Non-pigmented ciliary epithelial cell (primary cell): ENCODE measurements at regions not wholly inside any gene's neighbourhood (a gene's known extent, or its start where the extent isn't known, plus 50 kb on each side); places are given as distances from the start of the nearest gene placed in this dataset.

Experiments used
- DNase-seq: peaks from one replicate; pipeline ENCODE4 v3.0.0-alpha.2; 2010; ENCODE audit warnings: low read depth

DNA sequence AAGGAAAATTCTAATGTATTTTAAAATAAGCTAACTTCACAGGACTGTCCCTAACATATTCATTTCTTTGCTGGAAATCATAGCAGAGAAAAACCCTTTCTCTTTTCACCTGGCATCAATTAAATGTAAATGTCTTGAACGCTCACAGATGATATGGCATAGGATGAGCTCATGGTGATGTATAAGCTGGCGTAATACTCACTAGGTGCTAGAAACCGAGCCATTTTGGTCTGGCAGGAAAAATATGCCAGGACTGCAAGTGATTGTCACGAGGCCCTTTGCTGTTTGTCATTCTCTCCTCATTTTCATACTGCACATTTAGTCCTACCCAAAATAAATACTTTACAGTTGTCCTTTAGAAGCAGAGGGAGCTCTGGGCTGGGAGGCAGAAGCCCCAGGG lies 222.7 kb upstream of the LNX1 start:
- no peak for DNase-seq

DNA sequence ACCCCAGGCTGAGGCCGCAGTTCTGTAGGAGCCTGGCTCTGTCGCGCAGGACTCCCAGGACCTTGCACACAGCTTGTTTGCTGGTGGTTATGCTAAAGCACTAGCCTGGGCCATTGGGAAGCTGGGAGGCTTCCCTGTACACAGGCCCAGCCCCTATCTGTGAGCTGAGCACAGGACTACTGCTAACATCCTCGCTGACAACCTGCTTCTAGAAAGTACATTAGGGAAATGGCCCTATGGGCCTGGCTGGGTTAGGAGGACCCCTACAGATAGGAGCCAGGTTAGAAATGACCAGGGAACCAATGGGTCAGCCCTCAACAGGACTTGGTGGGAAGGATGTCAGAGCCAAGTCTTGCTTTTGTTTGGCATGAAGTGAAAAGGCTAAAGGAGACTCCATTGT lies 219.4 kb upstream of the LNX1 start:
- DNase-seq, result no peak

DNA sequence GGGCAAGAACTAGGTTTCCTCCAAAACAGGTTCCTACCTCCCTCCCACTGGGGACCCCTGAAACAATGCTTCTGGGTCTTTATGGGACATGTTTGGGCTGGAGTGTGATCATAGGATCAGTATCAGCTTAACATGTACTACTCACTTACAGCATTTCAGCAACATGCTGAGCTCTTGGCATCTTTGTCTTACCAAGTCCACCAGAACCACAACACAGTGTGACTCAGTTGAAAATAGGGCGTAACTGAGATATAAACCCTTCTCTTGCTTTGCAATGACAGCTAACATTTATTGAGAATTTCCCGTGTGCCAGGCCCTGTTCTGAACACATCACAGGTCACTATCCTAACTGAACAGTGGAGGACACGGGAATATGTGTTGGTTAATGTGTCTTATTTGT lies 218.5 kb upstream of the LNX1 start:
- DNase-seq, result no peak

DNA sequence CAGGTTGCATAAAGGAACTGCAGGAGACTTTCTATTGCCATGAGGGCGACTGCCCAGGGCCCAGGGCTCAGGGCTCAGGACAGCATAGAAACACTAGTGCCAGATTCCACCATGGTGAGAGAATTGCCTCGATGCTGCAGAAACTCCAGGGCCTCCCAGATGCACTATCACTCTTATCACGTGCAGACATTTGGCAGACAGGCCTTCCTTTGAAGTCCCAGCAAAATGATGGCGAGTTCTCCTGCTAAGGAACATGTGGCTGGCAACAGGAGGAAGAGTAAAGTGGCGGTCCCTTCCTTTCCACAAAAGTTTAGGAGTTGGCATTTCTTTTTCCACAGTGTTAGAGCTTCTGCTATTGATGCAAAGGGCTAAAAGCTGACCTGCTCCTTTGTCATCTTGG lies 214.0 kb upstream of the LNX1 start:
- DNase-seq, result no peak

DNA sequence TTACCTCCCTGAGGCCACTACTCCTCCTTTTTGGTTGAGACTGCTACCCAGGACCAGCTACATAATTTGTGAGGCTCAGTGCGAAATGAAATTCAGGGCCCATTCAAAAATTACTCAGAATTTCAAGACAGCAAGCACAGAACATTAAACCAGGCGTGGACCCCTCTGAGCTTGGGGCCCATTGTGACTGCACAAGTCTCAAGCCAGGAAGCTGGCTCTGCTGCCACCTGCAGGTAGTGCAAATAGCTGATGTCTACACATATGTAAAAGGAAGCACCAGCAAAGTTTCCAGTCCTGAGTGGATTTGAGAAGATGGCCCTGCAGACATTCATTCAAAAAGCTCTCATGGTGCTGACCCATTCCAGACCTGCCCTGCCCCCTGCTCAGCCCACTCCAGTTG lies 213.4 kb upstream of the LNX1 start:
- no peak for DNase-seq

DNA sequence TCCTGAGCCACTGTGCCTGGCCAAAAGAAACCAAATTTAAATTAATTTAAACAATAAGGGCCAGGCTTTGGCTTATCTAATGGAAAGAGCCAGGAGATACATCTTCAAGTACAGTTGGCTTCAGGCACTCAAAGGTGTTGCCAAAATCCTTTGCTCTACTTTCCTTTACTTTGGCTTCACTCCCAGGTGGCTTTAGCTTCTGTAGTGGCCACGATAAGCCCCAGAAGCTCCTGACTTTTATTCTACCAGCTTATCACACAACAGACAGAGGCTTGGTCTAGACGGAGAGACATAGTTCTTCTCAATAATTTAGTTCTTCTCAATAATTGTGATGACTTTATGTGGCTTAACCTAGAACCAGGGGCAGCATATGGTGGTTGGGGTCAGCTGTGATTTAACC lies 211.2 kb upstream of the LNX1 start:
- DNase-seq, result no peak

DNA sequence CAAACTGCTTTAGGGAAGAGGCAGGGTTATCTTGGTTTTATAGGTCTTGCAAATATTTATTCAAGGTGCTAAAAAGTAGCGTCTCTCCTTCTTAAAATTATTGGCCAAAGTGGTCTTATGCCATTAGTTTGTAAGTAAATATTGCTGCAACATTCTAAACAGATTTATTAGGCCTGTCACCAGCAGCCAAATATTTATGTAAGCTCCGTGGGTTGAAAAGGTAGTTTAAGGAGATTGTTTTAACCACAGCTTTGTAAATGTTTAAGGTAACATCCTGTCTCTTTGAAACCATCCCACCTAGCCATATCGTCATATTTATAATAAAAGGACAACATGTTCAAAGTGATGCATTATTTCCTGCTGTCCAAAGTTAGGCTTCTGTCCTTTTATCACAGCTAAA lies 210.1 kb upstream of the LNX1 start:
- DNase-seq, result no peak

DNA sequence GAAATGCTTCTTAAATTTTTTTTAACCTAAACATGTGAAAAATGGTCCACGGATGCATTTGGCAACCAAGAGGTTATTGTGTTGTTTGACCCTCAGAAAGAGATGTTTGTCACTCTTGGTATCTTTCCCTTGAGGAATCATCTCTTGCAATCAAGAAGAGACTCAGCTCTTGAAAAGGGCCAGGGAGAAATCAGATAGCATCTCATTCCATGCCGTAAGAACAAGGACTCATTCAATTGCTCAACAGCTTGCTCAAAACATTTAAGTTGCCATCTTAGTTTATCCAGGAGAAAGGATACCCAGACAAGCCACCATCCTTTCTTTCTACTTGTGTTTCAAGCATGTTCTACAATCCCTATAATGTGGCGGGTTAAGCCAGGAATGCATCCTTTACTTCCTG lies 209.5 kb upstream of the LNX1 start:
- DNase-seq, result no peak

DNA sequence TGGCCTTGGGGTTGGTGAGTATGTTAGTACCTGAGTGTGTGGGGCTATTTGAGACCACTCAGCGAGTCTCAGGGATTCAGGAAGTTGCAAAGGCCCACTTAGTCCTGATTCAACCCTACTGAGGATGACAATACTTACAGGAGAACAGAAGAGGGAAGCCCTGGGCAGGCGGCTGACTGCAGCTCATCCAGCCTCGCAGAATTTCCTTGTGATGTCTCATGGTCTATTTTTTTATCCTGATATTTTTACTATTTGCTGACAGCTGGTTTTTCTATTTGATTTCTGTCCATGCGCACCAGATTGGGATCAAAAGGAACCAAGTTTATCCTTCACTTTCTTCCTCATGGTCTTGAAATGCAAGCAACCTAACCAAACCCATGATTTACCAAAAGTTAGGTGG lies 201.8 kb upstream of the LNX1 start:
- DNase-seq, result no peak

DNA sequence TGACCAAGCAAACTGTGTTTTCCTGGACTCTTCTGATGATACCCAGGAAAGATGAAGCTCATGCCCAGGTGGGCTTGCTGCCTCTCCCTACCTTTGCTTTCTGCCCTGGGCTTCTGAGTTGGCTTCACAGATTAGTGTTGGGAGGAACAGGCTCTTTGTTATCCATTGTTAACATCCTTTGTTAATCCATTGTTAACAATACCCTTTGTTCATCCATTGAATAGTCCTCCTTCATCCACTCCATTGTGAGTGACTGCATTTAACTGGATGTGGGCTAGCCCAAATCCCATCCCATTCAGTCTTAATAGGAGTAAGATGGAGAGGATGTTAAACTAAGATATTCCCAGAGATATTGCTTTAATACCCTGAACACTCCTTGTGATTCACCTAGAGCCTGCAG lies 199.0 kb upstream of the LNX1 start:
- DNase-seq, result no peak

DNA sequence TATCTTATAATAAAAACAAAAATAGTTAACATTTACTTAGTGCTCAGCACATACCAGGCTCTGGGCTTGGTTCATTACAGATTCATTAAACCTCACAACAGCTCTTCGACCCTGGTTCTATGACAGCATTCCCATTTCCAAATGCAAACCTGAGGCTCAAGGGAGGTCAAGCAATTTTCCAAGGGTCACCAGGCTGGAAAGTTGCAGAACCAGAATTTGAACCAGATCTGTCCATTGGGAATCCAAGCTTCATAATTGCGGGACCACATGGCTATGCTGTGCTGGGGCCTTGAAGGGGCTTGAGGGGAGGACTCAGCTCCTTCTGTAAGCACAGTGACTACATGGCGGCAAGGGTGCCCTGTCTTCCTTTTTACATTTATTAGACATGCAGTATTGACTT lies 197.3 kb upstream of the LNX1 start:
- no peak for DNase-seq

DNA sequence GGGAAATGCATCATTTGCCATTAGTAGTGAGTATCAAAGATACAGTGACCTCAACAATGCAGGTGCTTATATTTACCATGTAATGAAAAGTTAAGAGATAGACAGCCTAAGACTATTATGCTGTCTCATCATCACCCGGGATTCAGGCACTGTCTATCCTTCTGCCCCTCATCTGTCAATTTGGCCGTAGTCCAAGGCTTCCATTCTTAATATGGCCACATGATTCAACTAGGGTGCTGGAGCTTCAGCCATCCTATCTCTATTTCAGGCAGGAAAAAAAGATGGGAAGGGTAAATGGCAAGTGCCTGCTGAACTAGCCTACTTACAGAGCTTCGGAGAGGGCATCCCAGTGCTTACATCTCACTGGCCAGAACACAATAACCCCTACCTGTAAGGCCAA lies 196.7 kb upstream of the LNX1 start:
- DNase-seq, result no peak

DNA sequence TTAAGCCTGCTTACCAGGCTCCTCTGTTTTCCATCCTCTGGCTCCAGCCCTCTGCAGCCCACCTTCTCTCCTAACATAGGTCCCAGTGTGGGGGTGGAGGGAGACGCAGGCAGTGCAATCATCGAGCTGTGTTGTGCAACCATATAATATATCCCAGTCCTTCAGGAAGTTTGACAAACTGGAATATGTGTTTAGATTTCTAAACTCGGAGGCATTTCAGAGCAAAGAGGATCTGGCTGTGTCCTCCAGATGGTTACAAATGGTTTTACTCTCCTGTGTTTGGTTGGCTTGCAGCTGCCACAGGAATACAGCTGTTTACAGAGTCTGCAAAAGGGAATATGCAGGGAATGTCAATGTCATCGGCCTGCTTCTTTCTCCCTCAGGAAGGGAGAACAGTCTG lies 195.3 kb upstream of the LNX1 start:
- no peak for DNase-seq

DNA sequence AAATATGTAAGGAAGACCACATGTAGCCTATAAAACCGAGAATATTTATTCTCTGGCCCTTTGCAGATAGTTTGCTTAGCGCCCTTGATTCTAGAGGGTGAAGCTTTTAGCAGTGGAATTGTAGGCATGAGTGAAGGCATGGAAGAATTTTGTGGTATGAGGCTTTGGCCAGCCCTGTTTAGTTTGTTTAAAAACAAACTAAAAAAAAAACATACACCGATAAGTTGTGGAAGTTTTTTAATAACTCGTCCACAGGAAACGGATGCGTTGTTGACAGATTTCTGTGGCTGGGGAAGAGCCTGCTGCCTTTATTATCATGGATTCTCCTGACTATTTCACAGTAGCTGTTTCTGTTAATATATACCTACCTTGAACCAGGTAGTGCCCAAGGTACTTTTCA lies 194.7 kb upstream of the LNX1 start:
- DNase-seq, result no peak

DNA sequence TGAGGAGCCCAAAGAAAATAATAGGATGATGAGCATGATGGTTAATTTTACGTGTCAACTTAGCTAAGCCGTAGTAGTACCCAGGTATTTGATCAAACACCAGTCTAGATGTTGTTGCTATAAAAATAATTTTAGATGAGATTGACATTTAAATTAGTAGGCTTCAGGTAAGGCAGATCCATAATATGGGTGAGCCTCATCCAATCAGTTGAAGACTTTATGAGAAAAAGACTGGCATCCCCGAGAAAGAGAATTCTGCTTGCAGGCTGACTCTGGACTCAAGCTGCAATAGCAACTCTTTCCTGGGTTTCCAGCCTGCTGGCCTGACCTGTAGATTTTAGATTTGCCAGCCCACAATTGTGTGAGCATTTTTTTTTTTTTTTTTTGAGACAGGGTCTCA lies 192.8 kb upstream of the LNX1 start:
- DNase-seq, result no peak

DNA sequence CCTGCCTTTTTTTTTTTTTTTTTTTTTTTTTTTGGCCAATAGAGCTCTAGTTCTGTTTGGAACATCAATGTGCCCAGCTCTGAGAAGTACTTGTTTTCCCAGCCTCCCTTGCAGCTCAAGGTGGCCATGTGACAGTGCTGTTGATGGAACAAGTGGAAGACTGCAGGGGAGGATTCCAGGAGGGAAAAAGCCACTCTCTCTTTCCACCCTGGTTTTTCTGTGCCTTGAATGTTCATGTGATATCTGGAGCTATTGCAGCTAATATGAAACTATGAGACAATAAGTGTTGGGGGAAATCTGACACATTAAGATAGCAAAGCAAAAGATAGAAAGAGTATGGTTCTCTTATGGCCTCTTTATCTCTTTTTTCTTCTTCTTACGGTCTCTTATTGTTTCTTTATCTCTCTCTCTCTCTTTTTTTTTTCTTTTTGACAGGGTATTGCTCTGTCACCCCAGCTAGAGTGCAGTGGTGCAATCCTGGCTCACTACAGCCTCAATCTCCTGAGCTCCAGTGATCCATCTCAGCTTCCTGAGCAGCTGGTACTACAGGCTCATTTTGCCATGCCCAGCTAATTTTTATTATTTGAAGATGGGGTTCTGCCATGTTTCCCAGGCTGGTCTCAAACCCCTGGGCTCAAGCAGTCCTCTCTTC lies 192.0 kb upstream of the LNX1 start:
- no peak for DNase-seq

DNA sequence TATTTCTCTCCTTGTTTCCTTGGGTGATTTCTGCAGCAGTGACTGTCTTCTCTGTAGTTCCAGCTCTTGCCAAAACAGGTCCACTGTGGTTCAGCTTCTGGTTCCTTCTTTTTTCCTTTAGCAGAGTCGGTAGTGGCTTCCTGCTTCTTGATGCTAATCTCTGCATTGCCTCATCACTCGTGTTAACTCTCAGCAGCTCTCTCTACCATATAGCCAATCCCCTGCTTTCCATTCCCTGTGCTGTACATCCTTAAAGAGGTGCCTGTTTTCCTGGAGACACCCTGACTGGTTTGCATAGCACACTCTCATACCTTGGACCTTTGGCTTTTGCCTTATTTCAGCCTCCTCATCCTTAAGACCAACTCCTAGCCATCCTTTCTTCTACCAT lies 191.2 kb upstream of the LNX1 start:
- DNase-seq, result no peak

DNA sequence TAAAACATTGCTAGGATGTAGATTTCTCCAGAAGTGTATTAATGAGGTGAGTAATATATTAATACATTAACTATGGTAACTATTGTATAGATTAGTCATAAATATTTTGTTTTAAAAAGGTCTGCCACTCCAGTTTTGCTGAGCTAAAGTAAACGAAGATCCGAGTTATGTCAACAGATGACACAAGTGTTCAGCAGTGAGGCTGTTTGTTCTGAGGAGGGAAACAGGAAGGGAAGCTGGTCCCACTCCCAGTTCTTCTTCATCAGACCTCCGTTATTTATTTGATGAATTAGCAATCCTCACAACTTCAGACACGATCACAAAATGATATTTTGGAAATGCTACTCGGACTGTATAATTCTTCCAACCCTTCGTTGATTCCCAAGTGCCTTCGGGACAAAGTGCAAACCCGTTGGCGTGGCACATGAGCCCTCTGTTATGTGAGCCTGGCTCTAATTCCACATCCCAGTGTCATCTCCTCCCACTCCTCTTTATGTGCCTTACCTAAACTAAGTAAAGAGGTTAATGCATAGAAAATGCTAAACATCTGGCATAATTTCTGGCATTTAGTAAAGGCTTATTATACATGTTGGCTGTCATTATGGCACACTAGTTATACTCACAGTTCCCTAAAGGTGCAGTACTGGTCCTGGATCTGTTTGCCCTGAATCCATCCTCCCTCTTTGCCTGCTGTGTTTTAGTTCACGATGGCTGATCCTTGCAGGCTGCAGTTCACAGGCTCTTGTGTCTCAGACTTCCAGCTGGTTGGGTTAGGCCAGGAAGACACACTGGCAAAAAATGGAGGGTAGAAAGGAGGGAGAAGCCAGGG lies 190.6 kb upstream of the LNX1 start:
- DNase-seq, result no peak

DNA sequence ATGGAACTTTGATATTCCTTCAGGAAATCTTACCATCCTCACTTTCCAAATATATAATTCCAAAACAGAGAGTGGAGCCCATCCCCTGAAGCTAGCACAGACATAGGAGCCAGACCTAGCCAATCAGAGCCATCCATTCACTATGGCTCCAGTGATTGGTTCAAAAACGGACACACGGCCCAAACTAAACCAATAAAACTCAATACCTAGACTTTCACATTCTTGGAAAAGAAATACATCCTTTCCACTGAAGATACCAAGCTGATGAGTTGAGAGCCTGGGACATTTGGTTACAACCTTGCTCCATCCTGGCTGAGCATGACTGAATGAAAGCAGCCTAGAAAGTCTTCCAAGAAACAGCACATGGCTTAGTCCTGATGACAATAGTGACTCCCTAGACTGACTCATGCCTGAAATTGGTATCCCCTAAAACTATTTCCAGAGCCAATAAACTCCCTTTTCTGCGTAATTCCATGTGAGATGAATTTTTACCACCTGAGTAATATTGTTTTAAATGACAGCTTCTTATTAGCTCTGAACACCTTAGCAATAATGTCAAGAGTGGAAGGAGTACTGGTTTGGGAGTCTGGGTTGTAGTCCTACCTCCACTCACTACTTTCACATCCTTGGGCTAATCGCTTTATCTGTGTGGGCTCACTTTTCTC lies 189.6 kb upstream of the LNX1 start:
- DNase-seq, result no peak

DNA sequence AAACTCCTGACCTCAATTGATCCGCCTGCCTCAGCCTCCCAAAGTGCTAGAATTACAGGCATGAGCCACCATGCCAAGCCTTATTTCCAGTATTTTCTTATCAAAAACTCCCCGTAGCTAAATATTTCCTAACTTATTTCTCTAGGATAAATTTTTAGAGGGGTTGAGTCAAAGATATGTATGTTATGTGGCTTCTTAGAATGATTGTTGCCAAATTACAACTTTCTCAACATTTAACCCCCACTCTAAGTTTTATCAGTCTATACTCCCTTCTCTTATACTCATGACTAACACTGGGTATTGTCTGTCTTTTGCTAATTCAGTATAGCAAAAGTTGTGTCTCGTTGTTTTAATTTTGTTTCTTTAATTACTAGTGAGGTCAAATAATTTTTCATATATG lies 187.7 kb upstream of the LNX1 start:
- no peak for DNase-seq

DNA sequence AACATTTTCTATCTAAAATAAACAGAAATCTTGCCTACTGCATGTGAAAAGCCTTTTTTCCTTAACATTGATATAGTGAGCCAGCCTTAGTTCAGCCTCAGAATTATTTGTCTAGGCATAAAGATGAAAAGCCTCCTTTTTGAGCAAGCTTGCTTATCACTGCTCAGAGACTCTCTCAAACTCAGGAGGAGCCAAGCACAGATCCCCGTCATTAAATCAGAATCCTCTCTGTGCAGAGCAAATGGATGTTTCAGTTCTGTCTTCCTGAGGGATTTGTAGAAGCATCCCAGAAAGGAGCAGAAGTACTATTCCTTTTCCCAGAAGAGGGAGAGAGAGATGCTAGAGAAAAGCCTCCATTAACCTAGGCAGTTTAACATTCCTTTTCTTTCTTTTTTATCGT lies 186.9 kb upstream of the LNX1 start:
- DNase-seq, result no peak

DNA sequence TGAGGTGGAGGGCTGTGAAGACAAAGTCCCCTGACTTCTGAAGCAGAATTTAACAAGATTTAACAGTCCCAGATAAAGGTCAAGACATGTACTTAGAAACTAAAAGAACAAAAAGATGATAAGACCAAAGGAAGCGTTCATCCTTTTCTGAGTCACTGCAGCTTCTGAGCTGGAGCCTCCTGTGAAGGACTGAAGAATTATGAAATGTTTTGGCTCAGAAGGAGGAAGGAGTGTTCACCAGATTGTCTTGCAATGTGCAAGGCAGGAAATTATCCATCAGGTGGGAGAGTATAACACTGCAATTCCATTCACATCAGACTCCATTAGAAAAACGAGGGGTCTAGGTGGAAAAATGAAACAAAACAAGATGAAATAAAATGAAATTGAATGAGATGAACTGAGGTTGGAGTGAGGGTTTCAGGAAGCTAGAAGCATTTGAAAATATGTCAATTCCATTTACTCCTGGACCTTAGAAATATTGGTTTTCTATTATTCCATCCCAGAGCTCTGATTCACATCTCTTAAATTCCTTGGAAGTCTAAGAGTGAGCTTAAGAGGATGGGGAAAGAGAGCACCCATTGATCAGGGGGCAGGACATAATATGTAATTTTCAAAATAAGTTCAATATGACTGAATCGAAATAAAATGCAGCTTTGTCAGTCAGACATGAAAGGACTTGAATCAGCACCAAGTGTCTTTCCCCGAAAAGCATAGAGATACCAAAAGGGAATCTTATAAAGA lies 186.1 kb upstream of the LNX1 start:
- DNase-seq, result peak; percentile 65

DNA sequence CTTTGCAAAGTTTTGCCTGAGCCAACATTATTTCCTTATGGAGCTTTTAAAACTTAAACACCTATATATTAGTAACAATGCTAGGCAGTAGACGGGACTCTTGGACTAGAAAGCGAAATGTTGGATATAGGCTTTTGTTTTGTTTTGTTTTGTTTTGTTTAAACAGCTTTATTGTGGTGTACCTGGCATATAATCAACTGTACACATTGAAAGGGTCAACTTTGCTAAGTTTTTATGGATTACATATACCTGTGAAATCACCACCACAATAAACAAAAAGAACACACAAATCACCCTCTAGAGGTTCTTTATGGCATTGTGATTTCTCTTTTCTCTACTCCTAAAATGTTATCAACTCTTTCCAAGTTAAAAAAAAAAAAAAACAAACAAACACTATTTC lies 184.9 kb upstream of the LNX1 start:
- no peak for DNase-seq
